ENCODE measurements at regions not wholly inside any gene's neighbourhood (a gene's known extent, or its start where the extent isn't known, plus 50 kb on each side); places are given as distances from the start of the nearest gene placed in this dataset.

DNA sequence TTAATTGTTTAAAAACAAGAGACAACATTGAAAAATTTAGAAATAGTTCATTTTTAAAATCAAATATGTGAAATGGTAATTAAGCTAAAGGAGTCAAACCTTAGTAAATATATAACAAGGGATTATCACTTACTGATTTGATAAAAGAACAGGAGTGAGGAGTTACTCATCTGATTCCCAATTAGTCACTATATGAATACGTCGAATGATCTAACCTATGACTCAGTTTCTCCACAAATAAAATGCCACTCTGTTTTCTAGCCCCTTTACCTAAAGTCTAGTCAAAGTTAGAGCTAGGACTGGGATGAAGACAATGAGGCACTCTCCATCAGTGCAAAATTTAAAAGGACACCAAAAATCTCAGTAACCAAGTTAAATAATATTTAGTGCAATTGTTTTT is 70.4 kb upstream of the RASEF start:
- FAIRE-seq (no peak), ATAC-seq (no peak)
- TF ChIP-seq FOXK1 (CRISPR knock-in tag; IDR thresholded peaks at IDR 0.05; ENCODE audit: borderline replicate concordance): no peak
- no peak for TF ChIP-seq TFAM (CRISPR knock-in tag; conservative IDR thresholded peaks at IDR 0.05)
- TF ChIP-seq ZBTB17 (CRISPR knock-in tag; IDR thresholded peaks at IDR 0.05): no peak

DNA sequence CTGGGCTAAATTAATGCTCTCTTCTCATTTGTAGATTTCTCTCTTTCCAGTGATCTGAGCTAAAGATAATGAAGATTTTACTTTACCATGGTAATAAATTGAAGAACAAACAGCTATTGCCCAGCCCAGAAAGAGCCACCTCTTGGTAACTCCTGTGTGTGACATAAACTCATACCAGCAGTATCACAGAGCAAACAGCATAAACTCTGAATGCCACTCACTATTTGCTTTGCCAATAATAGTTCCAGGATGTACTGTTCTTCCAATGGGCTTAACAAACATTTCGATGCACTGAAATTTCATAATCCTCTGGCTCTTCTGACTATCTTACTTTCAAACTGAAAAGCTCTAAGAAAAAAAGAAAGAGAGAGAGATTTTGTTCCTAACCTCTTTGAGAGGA is 69.8 kb upstream of the RASEF start:
- Histone ChIP-seq H3K36me3 (ENCODE audit: control insufficient read depth, insufficient read depth, low read length) (no peaks in the 10 kb centered on the region), H3K9me1 (ENCODE audit: control insufficient read depth, insufficient read depth, low read length) (no peaks in the 10 kb centered on the region), H3K9ac (ENCODE audit: insufficient read depth in 1 of 2, low read depth in 2 of 2, low read length in 2 of 2) (no peak overlapping the region), H3K27me3 (ENCODE audit: control insufficient read depth in 2 of 2, insufficient read depth in 2 of 2, low read length in 2 of 2) (no peaks in the 10 kb centered on the region), H2AFZ (ENCODE audit: low read depth, low read length) (no peak overlapping the region), H4K20me1 (replicated peaks; ENCODE audit: control insufficient read depth, insufficient read depth, low read length) (no peaks in the 10 kb centered on the region), H3K79me2 (ENCODE audit: control insufficient read depth, insufficient read depth, low read length) (no peaks in the 10 kb centered on the region), H3K4me1 (replicated peaks in 1 of 2; ENCODE audit: control insufficient read depth in 2 of 2, insufficient read depth in 2 of 2, low read length in 2 of 2) (no peaks in the 10 kb centered on the region), H3K4me3 (no peak overlapping the region), H3K9me3 (replicated peaks; ENCODE audit: control insufficient read depth, insufficient read depth, low read depth, low read length) (no peaks in the 10 kb centered on the region), H3K27ac (ENCODE audit: extremely low read depth, low read depth, low read length) (no peak overlapping the region), H3K4me2 (ENCODE audit: insufficient read depth, low read length) (no peak overlapping the region)
- DNase-seq (ENCODE audit: extremely low read depth in 1 of 4, low spot score in 3 of 4): no peak
- intact Hi-C loops (cut with micrococcal nuclease): no loop called here
- BruUV-seq (replicated peaks): no TSS peak
- WGBS (ENCODE audit: insufficient coverage, low coverage, missing lambda C conversion rate): 0% methylated on average over 1 of the region's 1 CpG
- ChIA-PET POLR2A (no interaction called here), CTCF (ENCODE audit: low intra/inter-chr PET ratio) (no interaction called here)
- TF ChIP-seq PHF8 (IDR thresholded peaks at IDR 0.05; ENCODE audit: borderline replicate concordance, low read length) (no peak), BRCA1 (IDR thresholded peaks at IDR 0.05) (no peak), BRCA1 (CRISPR knock-in tag; IDR thresholded peaks at IDR 0.05) (no peak), ZNF212 (CRISPR knock-in tag; IDR thresholded peaks at IDR 0.05) (no peak), FOXK2 (conservative IDR thresholded peaks at IDR 0.05 in 1 of 2, IDR thresholded peaks at IDR 0.05 in 1 of 2; ENCODE audit: low read depth in 2 of 2) (no peak), RHOXF2B (CRISPR knock-in tag; conservative IDR thresholded peaks at IDR 0.05) (no peak)
- TF ChIP-seq, protein P1, sequence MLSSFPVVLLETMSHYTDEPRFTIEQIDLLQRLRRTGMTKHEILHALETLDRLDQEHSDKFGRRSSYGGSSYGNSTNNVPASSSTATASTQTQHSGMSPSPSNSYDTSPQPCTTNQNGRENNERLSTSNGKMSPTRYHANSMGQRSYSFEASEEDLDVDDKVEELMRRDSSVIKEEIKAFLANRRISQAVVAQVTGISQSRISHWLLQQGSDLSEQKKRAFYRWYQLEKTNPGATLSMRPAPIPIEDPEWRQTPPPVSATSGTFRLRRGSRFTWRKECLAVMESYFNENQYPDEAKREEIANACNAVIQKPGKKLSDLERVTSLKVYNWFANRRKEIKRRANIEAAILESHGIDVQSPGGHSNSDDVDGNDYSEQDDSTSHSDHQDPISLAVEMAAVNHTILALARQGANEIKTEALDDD (IDR thresholded peaks at IDR 0.05): no peak
- TF ChIP-seq, protein P2, sequence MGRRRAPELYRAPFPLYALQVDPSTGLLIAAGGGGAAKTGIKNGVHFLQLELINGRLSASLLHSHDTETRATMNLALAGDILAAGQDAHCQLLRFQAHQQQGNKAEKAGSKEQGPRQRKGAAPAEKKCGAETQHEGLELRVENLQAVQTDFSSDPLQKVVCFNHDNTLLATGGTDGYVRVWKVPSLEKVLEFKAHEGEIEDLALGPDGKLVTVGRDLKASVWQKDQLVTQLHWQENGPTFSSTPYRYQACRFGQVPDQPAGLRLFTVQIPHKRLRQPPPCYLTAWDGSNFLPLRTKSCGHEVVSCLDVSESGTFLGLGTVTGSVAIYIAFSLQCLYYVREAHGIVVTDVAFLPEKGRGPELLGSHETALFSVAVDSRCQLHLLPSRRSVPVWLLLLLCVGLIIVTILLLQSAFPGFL (CRISPR knock-in tag; IDR thresholded peaks at IDR 0.05): no peak
- no peak for FAIRE-seq
- in situ Hi-C loops (cut with MboI): no loop called here
- no peak for ATAC-seq

More for the DNA sequence above, 70.4 kb upstream of the RASEF start:
- H4K20me1 ChIP-seq (replicated peaks; ENCODE audit: control insufficient read depth, insufficient read depth, low read length): no peaks in the 10 kb centered on the region
- CTCF ChIA-PET (ENCODE audit: low intra/inter-chr PET ratio): no interaction called here
- H3K4me1 ChIP-seq (replicated peaks in 1 of 2; ENCODE audit: control insufficient read depth in 2 of 2, insufficient read depth in 2 of 2, low read length in 2 of 2): no peaks in the 10 kb centered on the region
- H3K4me3 ChIP-seq: no peak overlapping the region
- POLR2A ChIA-PET: no interaction called here
- BruUV-seq (replicated peaks): no TSS peak
- H2AFZ ChIP-seq (ENCODE audit: low read depth, low read length): no peak overlapping the region
- intact Hi-C loops (cut with micrococcal nuclease) (no loop called here), in situ Hi-C loops (cut with MboI) (no loop called here)
- no peaks in the 10 kb centered on the region for H3K27me3 ChIP-seq (ENCODE audit: control insufficient read depth in 2 of 2, insufficient read depth in 2 of 2, low read length in 2 of 2)
- no peak for DNase-seq (ENCODE audit: extremely low read depth in 1 of 4, low spot score in 3 of 4)
- 0% methylated on average over 2 of the region's 2 CpGs for WGBS (ENCODE audit: insufficient coverage, low coverage, missing lambda C conversion rate)
- H3K27ac ChIP-seq (ENCODE audit: extremely low read depth, low read depth, low read length): no peak overlapping the region
- no peaks in the 10 kb centered on the region for H3K36me3 ChIP-seq (ENCODE audit: control insufficient read depth, insufficient read depth, low read length)
- H3K9me1 ChIP-seq (ENCODE audit: control insufficient read depth, insufficient read depth, low read length): no peaks in the 10 kb centered on the region
- H3K79me2 ChIP-seq (ENCODE audit: control insufficient read depth, insufficient read depth, low read length): no peaks in the 10 kb centered on the region
- no peaks in the 10 kb centered on the region for H3K9me3 ChIP-seq (replicated peaks; ENCODE audit: control insufficient read depth, insufficient read depth, low read depth, low read length)
- H3K9ac ChIP-seq (ENCODE audit: insufficient read depth in 1 of 2, low read depth in 2 of 2, low read length in 2 of 2): no peak overlapping the region
- H3K4me2 ChIP-seq (ENCODE audit: insufficient read depth, low read length): no peak overlapping the region

Data from K562 (cell line).